Adrenal gland (tissue), 5 donors: ENCODE measurements at regions not wholly inside any gene's neighbourhood (a gene's known extent, or its start where the extent isn't known, plus 50 kb on each side); places are given as distances from the start of the nearest gene placed in this dataset.

ENCODE experiments used
- POLR2A ChIP-seq, 2 donors: fragments of 450-650 bp; IDR thresholded peaks; one replicate each; pipeline ENCODE4 v1.6.1; 2017; ENCODE audit warnings: antibody characterized with exemption in 2 of 2, mild to moderate bottlenecking in 2 of 2, moderate library complexity in 1 of 2
- TF ChIP-seq, protein P1 (sequence below), 6 experiments: fragments of 450-650 bp in 4 of 6; fragments of 200-600 bp in 2 of 6; sonication (generic) in 1 of 6; IDR thresholded peaks; 1 replicate in 5 of 6; 2 replicates in 1 of 6; pipeline versions ENCODE4 v1.5.1 to v1.8.0; 2016 to 2021; ENCODE audit warnings: antibody characterized with exemption in 6 of 6, mild to moderate bottlenecking in 2 of 6, moderate library complexity in 1 of 6
- donor health status: DM: no; HTN: no; CAD: no.

GRCh38 chr12:74408601-74409166 is 129.0 kb upstream of the ATXN7L3B start:
- TF ChIP-seq, protein P1, sequence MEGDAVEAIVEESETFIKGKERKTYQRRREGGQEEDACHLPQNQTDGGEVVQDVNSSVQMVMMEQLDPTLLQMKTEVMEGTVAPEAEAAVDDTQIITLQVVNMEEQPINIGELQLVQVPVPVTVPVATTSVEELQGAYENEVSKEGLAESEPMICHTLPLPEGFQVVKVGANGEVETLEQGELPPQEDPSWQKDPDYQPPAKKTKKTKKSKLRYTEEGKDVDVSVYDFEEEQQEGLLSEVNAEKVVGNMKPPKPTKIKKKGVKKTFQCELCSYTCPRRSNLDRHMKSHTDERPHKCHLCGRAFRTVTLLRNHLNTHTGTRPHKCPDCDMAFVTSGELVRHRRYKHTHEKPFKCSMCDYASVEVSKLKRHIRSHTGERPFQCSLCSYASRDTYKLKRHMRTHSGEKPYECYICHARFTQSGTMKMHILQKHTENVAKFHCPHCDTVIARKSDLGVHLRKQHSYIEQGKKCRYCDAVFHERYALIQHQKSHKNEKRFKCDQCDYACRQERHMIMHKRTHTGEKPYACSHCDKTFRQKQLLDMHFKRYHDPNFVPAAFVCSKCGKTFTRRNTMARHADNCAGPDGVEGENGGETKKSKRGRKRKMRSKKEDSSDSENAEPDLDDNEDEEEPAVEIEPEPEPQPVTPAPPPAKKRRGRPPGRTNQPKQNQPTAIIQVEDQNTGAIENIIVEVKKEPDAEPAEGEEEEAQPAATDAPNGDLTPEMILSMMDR (IDR thresholded peaks at IDR 0.05): no peak
- no peak for TF ChIP-seq POLR2A (IDR thresholded peaks at IDR 0.05)
